Right lung (tissue), 2 donors: ENCODE measurements at regions not wholly inside any gene's neighbourhood (a gene's known extent, or its start where the extent isn't known, plus 50 kb on each side); places are given as distances from the start of the nearest gene placed in this dataset.

Experiments used
- DNase-seq, 2 donors: peaks; one replicate each; pipeline ENCODE4 v3.0.0-alpha.2; 2013

DNA sequence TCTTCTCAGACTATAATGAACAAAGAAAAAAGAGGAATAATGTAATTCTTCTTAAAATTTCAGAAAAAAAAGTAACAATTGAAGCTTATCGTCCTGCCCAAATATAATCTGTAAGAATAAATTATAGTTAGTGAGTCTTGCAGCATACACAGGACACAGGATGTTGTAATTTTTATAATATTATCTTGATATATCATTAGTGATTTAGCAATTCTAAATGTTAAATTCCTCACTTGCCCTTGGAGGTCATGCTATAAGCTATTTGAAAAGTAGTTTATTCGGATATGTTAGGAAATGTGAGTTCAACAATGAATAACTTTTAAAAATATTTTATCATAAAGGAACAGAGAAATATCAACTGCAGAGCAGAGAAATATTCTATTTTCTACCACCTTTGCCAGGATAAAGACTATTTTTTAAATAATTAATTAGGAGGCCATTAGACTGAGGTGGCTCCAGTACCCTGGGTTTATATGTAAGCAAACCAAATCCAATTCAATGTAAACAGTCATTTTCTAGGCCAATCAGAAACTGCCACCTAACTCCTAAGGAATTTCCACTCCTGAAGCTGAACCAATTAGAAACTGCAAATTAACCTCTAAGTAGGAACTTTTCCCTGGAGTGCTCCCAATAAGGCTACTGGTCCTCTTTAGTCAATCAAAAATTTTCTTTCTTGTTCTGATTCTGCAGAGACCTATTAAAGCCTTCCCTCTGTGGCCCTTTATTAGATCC, 1109.3 kb downstream of the ROBO2 start:
- no peak for DNase-seq

DNA sequence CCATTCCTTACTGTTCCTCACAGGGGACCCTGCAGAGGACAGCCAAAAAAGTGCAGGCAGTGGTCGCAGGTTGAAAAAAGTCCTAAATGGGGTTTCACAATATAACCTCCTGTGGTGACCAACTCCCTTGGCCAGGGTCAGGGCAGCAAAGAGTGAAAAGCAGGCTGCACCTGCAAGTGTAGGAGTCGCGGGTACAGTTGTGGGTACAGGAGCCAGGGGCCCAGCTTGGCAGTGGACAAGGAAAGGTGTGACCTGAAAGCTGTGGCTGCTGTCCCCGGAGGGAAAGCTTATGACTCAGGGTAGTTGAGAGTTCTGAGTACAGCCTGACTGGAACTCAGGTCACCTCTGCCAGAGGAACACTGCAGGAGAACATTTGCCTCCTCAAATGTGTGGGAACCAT, 1114.1 kb downstream of the ROBO2 start:
- DNase-seq, result no peak

DNA sequence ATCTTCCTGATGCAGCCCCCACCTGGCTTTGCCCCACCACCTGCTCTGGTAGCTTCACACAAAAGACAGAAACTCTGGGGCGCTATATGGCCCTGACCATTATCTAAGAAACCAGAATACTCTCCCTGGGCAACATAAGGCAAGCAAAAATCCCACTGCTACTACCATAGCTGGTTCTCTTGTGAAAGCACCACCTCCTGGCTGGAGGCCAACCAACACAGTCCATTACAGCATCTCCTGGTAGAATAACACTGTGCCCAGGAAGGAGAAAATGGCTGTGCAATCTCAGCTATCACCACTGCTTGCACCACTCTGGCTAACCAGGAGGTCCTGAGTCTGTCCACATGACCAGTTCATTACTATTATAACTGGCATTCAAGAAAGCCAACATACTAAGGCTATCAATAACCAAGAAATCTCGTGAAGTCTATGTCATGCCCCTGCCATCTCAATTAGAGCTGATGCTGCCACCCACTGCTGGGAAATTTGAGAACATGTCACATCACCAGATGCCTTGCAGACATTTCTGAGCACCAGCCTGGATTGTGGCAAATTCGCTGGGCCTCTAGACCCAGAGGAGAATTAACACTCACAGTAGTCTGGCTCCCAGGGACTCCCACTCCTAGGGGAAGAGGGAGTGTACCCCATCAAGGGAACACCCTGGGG, 1114.8 kb downstream of the ROBO2 start:
- no peak for DNase-seq

DNA sequence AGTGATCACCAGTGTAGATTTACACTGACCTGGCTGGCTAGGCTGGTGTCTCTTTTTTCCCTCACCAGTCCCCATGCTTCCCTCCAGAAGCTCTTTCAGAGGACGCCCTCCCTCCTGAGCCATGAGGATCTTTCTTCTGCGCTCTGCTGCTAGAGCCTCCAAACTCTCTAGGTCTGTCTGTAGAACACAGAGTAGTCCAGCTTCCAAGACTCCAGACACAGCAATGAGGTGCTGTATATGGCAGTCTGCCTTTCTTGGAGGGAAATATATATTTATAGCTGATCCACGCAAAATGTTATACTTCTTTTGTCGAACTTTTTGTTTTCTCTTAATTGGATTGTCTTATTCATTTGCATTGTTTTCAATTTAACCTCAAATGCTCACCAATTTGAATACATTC, 1121.8 kb downstream of the ROBO2 start:
- DNase-seq, result no peak

DNA sequence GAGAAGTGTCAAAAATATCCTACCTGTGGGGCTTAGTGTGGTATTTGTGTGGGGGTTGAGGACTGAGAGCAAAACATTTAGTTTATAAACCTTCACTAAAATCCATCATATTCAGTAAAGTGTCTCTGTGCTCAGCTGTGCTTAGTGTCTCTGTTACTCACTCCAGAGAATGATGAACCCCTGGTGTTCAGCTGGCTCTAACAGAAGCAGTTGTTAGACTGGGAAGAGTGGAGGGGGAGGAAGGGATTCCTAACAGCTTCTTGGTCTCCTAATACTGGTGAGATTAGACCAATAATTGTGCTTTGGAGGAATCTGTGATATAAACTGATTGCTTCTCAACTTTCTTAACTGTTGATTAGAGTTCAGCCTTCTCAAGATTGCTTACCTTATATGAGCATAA, 1123.5 kb downstream of the ROBO2 start:
- DNase-seq, result no peak

DNA sequence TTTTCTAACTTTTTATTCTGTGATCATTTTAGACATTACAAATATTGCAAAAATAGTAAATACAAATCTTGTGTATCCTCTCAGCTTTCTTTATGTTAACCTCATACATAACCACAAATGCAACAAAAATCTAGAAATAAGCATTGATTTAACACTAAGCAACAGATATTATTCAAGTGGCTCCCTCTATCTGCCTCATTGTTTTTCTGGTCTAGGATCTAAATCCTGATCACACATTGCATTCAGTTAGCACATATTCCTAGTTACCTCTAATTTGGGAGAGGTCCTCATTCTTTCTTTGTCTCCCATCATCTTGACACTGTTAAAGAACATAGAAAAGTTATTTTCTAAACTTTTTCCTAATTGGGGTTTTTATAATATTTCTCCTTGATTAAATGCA, 1126.0 kb downstream of the ROBO2 start:
- DNase-seq, result no peak

DNA sequence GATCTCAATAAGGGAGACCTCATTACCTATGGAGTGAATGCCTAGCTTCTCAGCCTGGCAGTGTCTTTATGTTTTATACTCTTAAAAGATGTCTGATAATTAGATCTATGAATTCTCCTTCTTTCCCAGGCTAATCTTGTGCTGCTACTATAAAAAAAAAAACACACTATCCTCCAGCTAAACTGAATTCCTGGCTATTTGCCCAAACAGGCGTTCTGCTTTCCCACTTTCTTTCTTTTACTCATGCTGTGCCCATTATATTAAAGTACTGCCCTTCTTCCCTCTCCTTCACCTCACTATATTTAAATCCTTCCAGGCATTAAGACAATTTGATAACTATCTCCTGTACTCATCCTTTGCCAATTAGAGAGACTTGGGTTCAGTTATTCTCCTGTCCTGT, 1134.9 kb downstream of the ROBO2 start:
- peak in 1 of 2 donors; percentile 18 for DNase-seq

DNA sequence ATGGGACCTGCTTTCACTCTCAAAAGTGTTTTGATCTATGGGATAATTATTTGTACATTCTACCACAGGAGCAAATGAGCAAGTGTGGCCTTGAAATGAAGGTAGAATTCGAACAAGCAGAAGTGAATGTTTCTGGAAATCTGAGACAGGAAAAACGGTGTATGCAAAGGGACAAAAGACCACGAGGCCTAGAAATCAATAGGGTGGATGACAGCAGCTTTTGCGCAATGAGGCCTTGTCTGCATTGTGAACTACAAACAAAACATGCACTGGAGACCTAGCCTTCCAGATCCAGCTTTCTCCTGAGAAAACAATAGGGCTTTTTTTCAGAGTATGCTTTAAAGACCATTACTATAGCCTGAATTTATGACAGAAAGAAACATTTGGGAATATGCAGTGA, 1137.0 kb downstream of the ROBO2 start:
- DNase-seq, result no peak

DNA sequence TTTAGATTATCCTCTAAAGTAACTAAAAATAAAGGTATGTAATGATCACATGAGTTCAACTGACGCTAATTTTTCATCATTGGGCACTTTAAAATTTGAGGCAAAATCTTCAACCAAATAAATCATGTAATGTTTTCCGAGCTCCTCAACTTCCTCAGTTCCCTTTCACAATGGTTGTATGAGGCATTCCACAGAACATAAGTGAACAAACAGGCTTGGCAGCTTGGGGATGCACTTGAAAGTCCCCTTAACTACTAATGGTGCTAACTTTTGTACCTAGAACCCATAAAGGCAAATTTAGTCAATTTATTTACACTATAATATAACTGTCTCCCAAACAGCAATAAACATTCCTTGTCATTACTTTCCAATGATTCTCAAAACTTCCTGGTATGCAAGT, 1137.9 kb downstream of the ROBO2 start:
- no peak for DNase-seq

DNA sequence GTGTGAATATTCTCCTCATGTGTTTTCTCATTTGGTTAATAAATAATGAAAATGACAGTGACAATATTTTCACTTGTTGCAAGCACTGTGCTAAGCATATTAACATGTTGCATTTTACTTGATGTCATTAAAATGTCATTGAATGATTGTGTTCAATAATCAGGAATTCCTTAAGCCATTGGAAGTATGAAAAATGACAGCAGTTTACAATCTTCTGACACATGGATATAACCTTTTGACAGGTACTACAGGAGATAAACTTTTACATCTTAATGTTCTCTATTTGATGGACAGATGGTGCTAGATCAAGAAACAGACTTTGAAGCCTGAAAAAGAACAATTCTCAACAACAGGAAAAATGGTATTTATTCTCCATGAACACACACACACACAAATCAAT, 1138.3 kb downstream of the ROBO2 start:
- no peak for DNase-seq

DNA sequence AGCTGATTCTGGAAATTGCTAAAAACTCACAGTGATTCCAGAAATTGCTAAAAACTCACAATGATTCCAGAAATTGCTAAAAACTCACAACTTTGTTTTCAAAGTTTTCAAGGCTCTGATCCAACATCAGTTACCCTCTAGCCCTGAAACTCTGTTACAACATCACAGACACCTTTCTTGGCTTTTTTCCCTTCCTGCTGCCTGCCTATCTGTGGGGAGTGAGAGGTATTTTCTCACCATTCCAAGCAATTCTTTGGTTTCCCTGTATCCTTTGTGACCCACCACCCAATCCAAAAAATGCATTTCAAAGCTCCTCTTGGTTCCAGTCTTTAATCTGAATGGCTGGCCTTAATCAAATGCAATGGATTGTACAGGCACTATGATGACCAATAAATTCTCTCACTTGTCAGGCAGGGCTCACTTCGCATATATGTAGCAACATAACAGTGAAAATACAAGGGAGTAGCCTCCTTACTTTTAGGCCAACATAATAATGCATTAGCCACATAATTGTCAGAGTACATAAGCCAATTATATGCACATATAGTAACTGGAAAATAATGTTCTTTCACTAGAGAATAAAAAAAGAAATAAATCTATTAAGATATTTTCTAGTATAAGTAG, 1139.0 kb downstream of the ROBO2 start:
- no peak for DNase-seq

DNA sequence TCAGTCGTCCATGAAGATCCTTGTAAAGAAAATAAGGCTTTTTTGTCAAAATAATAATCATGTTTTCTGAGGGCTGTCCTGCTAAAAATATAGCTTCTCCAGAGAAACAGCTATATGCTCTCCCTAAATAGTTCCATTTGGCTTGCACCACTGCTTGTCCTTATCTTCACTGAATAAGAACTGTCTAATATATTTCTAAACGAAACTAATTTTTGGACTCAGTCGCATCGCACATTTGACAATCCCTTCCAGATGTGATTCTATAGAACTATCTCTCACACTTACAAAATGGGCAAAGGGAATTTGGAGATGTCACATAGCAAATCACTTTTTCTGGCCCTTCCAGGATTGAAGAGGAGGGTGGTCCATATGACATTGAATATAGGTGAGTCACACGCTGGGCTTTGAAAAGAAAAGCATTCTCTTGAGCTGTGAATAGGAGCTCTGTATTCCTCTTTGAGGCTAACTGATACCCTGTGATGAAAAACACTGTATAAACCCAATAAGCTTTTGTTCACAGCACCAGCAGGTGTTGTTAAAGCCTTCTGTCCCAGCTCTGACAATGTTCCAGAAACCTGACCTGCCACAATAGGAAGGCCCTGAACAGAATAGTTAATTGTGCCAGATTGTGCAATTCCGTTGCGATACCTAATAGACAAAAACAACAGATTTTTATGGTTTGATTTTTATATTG, 1144.2 kb downstream of the ROBO2 start:
- no peak for DNase-seq

DNA sequence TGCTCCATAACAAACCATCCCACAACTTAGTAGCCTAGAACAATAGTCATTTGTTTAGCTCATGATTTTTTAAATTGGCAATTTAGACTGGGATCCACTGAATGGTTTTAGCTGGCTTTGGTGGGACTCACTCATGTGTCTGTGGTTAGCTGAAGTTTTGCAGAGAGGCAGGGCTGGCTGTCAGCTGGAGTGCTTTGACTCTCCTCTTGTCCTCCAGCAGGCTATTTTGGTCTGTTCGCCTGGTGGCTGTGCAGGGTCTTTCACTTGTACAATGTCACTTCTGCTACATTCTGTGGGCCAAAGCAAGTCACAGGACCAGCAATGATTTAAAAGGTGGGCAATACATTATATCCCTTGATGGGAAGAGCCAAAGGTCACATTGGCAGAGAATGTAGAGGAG, 1146.5 kb downstream of the ROBO2 start:
- DNase-seq, result no peak

DNA sequence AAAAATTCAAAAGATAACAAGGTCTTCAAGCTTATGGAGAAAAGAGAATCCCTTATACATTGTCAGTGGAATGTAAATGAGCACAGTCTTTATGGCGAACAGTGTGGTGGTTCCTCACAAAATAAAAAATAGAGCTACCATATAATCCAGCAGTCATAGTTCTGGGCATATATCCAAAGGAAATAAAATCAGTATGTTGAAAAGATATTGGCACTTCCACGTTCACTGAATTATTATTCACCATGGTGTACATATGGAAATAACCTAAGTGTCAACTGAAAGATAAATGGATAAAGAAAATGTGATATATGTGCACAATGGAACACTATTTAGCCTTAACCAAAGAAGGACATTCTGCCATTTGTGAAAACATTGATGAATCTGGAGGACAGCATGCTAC, 1161.2 kb downstream of the ROBO2 start:
- DNase-seq, result no peak

DNA sequence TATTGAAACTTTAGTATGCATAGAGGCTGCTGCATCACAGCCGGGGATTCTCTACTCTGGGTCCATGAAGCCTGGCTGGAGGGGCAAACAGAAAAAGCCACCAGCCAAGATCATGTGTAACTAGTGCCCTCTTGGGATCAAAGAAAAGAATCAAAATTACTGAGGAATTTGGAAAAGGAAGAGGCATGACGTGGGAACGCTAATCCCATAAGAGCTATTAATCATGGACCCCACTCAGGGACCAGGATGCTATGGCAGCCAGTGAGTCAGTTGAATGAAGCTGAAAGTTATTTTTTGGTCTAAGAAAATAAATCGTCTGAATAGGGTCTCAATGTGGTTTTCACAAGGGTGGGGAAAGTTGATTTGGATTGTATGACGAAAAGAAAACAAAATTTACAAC, 1165.1 kb downstream of the ROBO2 start:
- peak in 1 of 2 donors; percentile 25 for DNase-seq

DNA sequence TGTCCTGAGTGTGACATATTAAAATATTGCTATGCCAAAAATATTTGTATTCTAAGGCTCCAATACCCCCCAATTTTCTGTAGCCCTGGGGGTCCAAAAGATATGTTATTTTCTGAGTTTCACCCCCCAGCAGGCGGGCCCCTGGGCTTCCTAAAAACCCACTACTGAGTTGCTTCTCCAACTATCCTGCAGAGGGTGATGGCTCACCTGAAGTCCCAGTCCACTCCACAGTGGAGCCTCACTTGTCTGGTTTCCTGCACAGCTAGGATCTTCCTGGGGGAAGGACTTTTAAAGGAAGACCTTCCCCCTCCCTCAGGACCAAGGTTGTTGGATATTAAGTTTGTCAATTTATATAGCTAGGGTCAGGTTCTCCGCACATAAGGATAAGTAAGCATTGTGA, 1181.4 kb downstream of the ROBO2 start:
- DNase-seq, result no peak

DNA sequence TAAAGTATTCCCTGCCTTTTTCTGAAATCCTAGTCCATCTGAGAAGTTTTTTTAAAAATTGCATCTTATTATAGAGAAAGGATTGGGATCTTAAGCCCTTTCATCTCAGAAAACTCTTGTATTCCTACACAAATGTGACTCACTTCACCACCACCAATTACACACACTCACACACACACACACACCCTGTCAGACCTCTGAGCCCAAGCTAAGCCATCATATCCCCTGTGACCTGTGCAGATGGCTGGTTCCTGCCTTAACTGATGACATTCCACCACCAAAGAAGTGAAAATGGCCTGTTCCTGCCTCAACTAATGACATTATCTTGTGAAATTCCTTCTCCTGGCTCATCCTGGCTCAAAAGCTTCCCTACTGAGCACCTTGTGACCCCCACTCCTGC, 1181.9 kb downstream of the ROBO2 start:
- no peak for DNase-seq

DNA sequence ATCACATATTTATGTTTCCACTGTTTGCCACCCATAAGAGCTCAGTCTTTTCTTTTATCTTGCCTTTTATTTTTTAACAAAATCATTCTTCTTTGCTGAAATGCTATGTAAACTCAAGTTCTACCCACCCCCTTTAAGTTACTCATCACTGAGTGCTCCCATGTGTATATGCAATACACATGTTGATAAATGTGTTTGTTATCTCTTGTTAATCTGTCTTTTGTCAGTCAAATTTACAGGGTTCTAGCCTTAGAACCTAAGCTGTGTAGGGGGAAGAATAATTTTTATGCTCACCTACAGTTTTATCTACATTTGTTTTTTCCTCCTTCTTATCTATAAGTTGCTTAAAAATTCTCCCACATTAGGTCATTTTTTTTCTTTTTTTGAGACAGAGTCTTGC, 1195.9 kb downstream of the ROBO2 start:
- no peak for DNase-seq

DNA sequence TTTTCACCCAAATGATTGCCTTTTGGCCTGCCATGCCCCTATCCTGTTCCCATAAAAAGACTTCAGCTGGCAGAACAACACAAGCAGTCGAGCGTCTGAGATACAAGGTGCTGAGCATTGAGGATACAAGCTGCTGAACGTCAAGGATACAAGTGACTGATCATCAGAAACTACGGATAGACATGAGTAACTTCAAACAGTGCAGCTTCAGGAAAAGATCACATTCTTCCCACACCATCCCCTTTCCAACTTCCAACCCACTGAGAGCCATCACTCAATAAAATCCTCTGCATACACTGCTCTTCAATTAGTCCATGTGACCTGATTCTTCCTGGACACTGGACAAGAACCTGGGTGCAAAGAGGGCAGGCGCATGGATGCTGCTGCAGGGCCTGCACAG, 1198.9 kb downstream of the ROBO2 start:
- no peak for DNase-seq

DNA sequence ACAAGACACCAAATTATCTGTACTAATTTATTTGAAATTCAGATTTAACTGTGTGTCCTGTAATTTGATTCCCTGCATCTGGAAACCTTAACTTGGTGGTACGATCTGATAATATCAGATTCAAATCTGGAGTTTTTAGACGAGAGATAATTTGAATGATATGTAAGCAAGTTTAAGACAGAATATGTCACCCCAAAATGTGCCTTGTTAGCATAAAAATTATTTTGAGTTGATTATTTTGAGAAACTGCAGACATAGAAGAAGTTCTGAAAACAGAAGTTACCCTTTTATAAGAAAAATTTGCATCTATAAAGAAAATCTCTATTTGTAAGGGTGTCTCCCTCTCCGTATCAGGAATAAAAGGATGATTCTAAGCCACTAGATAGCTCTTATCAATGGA, 1202.8 kb downstream of the ROBO2 start:
- DNase-seq, result no peak

DNA sequence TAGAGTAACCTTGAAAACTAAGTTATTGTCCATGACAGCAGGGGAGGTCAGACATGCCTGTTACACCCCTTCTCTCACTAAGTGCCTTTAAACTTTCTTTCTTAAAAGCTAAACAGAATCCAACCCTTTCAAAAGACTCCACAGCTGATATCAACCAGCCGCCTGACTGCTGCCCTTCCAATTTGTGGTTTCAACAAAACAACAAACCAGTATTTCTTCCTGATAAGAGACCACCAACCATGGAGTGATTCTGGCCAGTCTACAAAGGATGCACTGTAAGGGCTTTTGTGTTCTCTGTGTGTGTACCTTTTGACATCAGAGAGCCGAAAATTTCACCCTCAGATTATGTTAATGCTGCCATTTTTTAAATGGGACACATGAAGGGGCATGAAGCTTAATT, 1204.2 kb downstream of the ROBO2 start:
- no peak for DNase-seq

DNA sequence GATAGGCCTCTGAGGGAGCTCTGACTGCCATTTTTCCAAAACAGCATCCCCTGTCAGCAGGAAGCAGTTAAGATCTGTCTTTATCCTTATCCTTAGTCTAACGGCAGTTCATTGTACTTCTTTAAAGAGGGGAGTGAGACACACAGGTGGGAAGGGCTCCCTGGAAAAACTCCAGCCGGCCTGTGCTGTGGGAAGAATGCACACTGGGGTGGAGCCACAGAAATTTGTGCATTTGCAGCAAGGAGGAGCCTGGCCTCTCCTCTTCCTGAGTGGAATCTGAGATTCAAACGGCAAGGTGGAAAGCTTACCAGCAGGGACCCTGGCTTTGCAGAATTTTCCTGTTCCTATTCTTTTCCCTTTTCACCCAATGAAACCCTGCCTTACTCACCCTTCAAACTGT, 1209.4 kb downstream of the ROBO2 start:
- DNase-seq, result no peak

DNA sequence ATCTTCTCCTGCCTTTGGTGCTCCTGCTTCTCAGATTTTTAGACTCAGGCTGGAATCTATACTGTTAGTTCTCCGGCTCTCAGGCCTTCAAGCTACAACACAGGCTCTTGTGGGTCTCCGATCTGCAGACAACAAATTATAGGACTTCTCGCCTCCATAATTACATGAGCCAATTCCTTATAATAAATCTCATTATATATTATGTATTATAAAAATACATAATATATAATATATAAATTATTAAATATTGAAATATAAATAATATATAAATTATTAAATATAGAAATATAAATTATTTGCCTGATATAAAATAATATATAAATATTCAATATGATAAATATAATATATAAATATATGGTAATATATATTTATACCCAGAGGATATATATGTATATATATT, 1214.0 kb downstream of the ROBO2 start:
- no peak for DNase-seq
